A549 (cell line): ENCODE measurements at regions not wholly inside any gene's neighbourhood (a gene's known extent, or its start where the extent isn't known, plus 50 kb on each side); places are given as distances from the start of the nearest gene placed in this dataset.

Experiments
- CHD2 ChIP-seq: fragments of 150-350 bp; IDR thresholded peaks from 2 replicates; pipeline ENCODE4 v1.6.1; 2014; ENCODE audit warnings: low read length; ENCODE audit not compliant: partially characterized antibody
- EP300 ChIP-seq, 2 experiments: fragments of >200 bp; sonication (Bioruptor Twin); formaldehyde crosslinking; IDR thresholded peaks; 2 replicates in 1 of 2; 3 replicates in 1 of 2; pipeline ENCODE4 v1.6.1; 2016 to 2017
- MAFK ChIP-seq: fragments of 450-650 bp; IDR thresholded peaks from 2 replicates; pipeline ENCODE4 v1.6.1; 2014; ENCODE audit not compliant: partially characterized antibody
- NFE2L2 ChIP-seq: fragments of 150-350 bp; conservative IDR thresholded peaks from 2 replicates; pipeline ENCODE4 v1.6.1; 2014; ENCODE audit warnings: low read length
- POLR2A ChIP-seq: IDR thresholded peaks from 2 replicates; pipeline ENCODE4 v1.6.1; 2012; ENCODE audit warnings: mild to moderate bottlenecking, low read length
- RNF2 ChIP-seq: fragments of 200-600 bp; sonication (generic); IDR thresholded peaks from 2 replicates; pipeline ENCODE4 v1.6.1; 2016; ENCODE audit warnings: low read depth, mild to moderate bottlenecking, antibody characterized with exemption, moderate library complexity, borderline replicate concordance
- TF ChIP-seq, protein P1 (sequence below): IDR thresholded peaks from 2 replicates; pipeline ENCODE4 v1.6.1; 2012
- TF ChIP-seq, protein P2 (sequence below): fragments of >200 bp; sonication (Bioruptor Twin); formaldehyde crosslinking; IDR thresholded peaks from 3 replicates; pipeline ENCODE4 v1.5.1; 2016
- TF ChIP-seq, protein P3 (sequence below): fragments of 450-650 bp; IDR thresholded peaks from 2 replicates; pipeline ENCODE4 v1.6.1; 2014; ENCODE audit warnings: antibody characterized with exemption

DNA sequence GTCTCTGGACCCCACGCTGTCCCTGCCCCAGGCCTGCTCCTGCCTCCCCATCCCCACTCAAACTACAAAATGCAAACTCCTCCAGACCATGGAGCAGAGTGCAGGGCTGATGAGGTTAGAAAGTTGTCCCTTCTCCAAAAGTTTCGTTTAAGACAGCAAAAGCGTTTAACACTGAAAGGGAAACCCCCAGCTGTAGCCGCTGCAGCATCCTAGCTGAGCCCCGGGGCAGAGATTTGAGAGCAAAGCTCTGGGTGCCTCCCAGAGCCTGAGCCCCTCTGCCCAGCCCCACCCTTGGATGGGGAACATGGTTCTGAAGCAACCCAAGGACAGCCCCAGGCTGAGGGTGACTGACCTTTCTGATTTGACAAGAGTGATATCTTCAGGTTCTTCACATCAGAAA is 52.8 kb upstream of the ENO4 start:
- TF ChIP-seq, protein P1, sequence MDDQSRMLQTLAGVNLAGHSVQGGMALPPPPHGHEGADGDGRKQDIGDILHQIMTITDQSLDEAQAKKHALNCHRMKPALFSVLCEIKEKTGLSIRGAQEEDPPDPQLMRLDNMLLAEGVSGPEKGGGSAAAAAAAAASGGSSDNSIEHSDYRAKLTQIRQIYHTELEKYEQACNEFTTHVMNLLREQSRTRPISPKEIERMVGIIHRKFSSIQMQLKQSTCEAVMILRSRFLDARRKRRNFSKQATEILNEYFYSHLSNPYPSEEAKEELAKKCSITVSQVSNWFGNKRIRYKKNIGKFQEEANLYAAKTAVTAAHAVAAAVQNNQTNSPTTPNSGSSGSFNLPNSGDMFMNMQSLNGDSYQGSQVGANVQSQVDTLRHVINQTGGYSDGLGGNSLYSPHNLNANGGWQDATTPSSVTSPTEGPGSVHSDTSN, result no peak
- TF ChIP-seq CHD2 (no peak), NFE2L2 (no peak), POLR2A (no peak), RNF2 (no peak), EP300 (IDR thresholded peaks at IDR 0.05) (no peak), MAFK (no peak)
- TF ChIP-seq, protein P2, sequence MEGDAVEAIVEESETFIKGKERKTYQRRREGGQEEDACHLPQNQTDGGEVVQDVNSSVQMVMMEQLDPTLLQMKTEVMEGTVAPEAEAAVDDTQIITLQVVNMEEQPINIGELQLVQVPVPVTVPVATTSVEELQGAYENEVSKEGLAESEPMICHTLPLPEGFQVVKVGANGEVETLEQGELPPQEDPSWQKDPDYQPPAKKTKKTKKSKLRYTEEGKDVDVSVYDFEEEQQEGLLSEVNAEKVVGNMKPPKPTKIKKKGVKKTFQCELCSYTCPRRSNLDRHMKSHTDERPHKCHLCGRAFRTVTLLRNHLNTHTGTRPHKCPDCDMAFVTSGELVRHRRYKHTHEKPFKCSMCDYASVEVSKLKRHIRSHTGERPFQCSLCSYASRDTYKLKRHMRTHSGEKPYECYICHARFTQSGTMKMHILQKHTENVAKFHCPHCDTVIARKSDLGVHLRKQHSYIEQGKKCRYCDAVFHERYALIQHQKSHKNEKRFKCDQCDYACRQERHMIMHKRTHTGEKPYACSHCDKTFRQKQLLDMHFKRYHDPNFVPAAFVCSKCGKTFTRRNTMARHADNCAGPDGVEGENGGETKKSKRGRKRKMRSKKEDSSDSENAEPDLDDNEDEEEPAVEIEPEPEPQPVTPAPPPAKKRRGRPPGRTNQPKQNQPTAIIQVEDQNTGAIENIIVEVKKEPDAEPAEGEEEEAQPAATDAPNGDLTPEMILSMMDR, result no peak
- TF ChIP-seq, protein P3, sequence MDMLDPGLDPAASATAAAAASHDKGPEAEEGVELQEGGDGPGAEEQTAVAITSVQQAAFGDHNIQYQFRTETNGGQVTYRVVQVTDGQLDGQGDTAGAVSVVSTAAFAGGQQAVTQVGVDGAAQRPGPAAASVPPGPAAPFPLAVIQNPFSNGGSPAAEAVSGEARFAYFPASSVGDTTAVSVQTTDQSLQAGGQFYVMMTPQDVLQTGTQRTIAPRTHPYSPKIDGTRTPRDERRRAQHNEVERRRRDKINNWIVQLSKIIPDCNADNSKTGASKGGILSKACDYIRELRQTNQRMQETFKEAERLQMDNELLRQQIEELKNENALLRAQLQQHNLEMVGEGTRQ, result no peak
